A549 (cell line): ENCODE measurements at regions not wholly inside any gene's neighbourhood (a gene's known extent, or its start where the extent isn't known, plus 50 kb on each side); places are given as distances from the start of the nearest gene placed in this dataset.

Experiments used
- HOXB5 ChIP-seq: fragments of 250-450 bp; sonication (Bioruptor Pico); IDR thresholded peaks from 2 replicates; pipeline ENCODE4 v1.5.0; 2020; ENCODE audit warnings: mild to moderate bottlenecking, moderate library complexity
- KDM1A ChIP-seq: fragments of 200-600 bp; sonication (generic); IDR thresholded peaks from 2 replicates; pipeline ENCODE4 v1.6.1; 2016; ENCODE audit warnings: low read depth, mild to moderate bottlenecking
- KDM5A ChIP-seq: fragments of 200-600 bp; sonication (generic); IDR thresholded peaks from 2 replicates; pipeline ENCODE4 v1.6.1; 2016; ENCODE audit warnings: antibody characterized with exemption, mild to moderate bottlenecking
- MAFK ChIP-seq: fragments of 450-650 bp; IDR thresholded peaks from 2 replicates; pipeline ENCODE4 v1.6.1; 2014; ENCODE audit not compliant: partially characterized antibody
- POLR2A ChIP-seq: IDR thresholded peaks from 2 replicates; pipeline ENCODE4 v1.6.1; 2012; ENCODE audit warnings: mild to moderate bottlenecking, low read length
- RAD21 ChIP-seq, 2 experiments: fragments of >200 bp in 1 of 2; sonication (Bioruptor Twin) in 1 of 2; formaldehyde crosslinking in 1 of 2; IDR thresholded peaks in 1 of 2; conservative IDR thresholded peaks in 1 of 2; 2 replicates in 1 of 2; 3 replicates in 1 of 2; pipeline ENCODE4 v1.6.1; 2012 to 2018; ENCODE audit warnings: inconsistent platforms in 1 of 2
- RFX5 ChIP-seq: fragments of 450-650 bp; IDR thresholded peaks from 2 replicates; pipeline ENCODE4 v1.7.1; 2014; ENCODE audit warnings: antibody characterized with exemption, mild to moderate bottlenecking, moderate library complexity
- SREBF2 ChIP-seq: fragments of 450-650 bp; IDR thresholded peaks from 2 replicates; pipeline ENCODE4 v1.6.1; 2014; ENCODE audit warnings: mild to moderate bottlenecking, moderate library complexity
- ZC3H11A ChIP-seq: fragments of 450-650 bp; IDR thresholded peaks from 2 replicates; pipeline ENCODE4 v1.6.1; 2014; ENCODE audit warnings: antibody characterized with exemption, mild to moderate bottlenecking
- TF ChIP-seq, protein P1 (sequence below): fragments of 450-650 bp; IDR thresholded peaks from 2 replicates; pipeline ENCODE4 v1.6.1; 2014; ENCODE audit warnings: antibody characterized with exemption
- TF ChIP-seq, protein P2 (sequence below): fragments of >200 bp; sonication (Bioruptor Twin); formaldehyde crosslinking; IDR thresholded peaks from 3 replicates; pipeline ENCODE4 v1.5.1; 2016

DNA sequence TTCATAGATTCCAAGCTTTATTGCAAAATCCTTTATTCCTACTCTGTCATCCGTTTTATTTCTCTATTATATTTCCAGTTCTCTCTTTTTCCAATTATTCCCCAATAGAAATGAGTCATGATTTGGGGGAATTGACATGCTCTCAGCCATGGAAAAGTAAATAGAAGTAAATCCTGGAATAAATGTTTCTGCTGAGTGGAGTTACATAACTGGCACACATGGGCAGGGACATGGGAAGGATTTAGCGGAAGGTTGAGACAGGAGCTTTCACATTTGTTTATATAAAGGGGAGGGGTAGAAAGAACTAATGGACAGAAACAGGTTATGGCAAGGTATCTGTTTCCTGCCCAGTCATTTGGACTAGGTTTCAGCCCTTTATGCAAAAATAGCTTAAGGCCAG, 221.6 kb downstream of the PLOD2 start:
- no peak for TF ChIP-seq ZC3H11A
- TF ChIP-seq RAD21 (conservative IDR thresholded peaks at IDR 0.05 in 1 of 2, IDR thresholded peaks at IDR 0.05 in 1 of 2): no peak
- TF ChIP-seq MAFK: no peak
- TF ChIP-seq, protein P1, sequence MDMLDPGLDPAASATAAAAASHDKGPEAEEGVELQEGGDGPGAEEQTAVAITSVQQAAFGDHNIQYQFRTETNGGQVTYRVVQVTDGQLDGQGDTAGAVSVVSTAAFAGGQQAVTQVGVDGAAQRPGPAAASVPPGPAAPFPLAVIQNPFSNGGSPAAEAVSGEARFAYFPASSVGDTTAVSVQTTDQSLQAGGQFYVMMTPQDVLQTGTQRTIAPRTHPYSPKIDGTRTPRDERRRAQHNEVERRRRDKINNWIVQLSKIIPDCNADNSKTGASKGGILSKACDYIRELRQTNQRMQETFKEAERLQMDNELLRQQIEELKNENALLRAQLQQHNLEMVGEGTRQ: no peak
- no peak for TF ChIP-seq KDM1A
- TF ChIP-seq HOXB5 (CRISPR knock-in tag): no peak
- no peak for TF ChIP-seq POLR2A
- TF ChIP-seq KDM5A: no peak
- TF ChIP-seq SREBF2: no peak
- TF ChIP-seq RFX5: no peak
- TF ChIP-seq, protein P2, sequence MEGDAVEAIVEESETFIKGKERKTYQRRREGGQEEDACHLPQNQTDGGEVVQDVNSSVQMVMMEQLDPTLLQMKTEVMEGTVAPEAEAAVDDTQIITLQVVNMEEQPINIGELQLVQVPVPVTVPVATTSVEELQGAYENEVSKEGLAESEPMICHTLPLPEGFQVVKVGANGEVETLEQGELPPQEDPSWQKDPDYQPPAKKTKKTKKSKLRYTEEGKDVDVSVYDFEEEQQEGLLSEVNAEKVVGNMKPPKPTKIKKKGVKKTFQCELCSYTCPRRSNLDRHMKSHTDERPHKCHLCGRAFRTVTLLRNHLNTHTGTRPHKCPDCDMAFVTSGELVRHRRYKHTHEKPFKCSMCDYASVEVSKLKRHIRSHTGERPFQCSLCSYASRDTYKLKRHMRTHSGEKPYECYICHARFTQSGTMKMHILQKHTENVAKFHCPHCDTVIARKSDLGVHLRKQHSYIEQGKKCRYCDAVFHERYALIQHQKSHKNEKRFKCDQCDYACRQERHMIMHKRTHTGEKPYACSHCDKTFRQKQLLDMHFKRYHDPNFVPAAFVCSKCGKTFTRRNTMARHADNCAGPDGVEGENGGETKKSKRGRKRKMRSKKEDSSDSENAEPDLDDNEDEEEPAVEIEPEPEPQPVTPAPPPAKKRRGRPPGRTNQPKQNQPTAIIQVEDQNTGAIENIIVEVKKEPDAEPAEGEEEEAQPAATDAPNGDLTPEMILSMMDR: no peak
